ENCODE measurements at regions not wholly inside any gene's neighbourhood (a gene's known extent, or its start where the extent isn't known, plus 50 kb on each side); places are given as distances from the start of the nearest gene placed in this dataset.

DNA sequence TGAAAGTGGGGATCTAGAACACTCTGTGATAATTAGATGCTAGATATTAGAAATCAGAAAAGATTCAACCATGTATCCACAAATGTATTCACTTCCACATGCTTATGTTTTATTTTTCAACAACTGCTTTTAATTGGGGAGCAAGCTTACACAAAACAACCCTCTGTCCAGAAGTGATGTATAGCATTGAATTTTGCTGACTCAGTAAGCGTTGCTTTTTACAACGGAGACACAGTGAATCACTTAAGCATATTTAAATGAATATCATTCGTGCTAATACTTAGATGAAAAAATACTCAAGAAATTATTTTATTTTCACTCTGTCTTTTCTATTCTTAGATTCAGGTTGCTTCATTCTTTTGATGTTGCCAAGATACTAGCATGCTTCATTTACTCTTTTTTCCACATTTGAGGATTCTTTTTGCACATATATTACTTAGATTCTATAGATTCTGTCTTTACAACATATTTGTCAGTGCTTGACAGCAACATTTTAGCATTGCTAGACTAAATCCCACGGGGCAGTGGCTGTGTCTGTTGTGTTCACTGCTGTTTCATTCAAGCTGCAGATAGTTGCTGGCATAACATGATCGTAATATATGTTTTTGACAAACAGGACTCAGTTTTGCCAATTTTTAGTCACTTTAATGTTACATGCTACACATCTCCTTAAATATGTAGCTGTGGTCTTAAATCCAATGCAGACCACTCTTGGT, 1714.4 kb upstream of the SEL1L start:
- no peaks in the 10 kb centered on the region for H3K4me1 ChIP-seq (replicated peaks)
- no peaks in the 10 kb centered on the region for H3K36me3 ChIP-seq
- H3K27me3 ChIP-seq (replicated peaks): no peaks in the 10 kb centered on the region
- H3K4me3 ChIP-seq: no peak overlapping the region
- H3K27ac ChIP-seq: no peak overlapping the region
- H3K9me3 ChIP-seq (replicated peaks): no peaks in the 10 kb centered on the region
- no peak for DNase-seq (ENCODE audit: low read depth in 1 of 2, low spot score in 2 of 2)

DNA sequence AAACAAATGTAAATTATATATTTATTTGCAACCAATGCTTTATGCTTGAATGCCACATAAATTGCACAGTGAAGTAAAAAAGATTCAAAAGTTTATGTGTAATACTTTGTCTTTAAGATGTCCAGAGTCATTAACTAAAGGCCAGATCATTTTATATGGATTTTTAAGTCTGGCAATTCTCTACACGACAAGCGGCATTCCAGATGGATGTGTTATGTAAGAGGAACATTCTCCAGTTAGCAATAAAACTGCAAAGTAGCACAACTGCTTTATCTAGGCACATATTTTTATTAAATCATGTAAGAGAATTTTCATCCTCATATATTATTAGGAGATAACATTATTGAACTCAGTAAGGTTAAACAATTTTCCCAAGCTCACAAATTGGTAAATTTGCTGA, 1717.7 kb upstream of the SEL1L start:
- no peaks in the 10 kb centered on the region for H3K9me3 ChIP-seq (replicated peaks)
- H3K36me3 ChIP-seq: no peaks in the 10 kb centered on the region
- no peak for DNase-seq (ENCODE audit: low read depth in 1 of 2, low spot score in 2 of 2)

GRCh38 chr14:83253870-83254269, 1720.2 kb upstream of the SEL1L start:
- no peaks in the 10 kb centered on the region for H3K27me3 ChIP-seq (replicated peaks)
- no peak overlapping the region for H3K27ac ChIP-seq
- no peaks in the 10 kb centered on the region for H3K4me1 ChIP-seq (replicated peaks)
- H3K9me3 ChIP-seq (replicated peaks): no peaks in the 10 kb centered on the region
- no peak for DNase-seq (ENCODE audit: low read depth in 1 of 2, low spot score in 2 of 2)
- H3K4me3 ChIP-seq: no peak overlapping the region
- no peaks in the 10 kb centered on the region for H3K36me3 ChIP-seq

More for the DNA sequence above, 1717.7 kb upstream of the SEL1L start:
- Histone ChIP-seq H3K4me3 (no peak overlapping the region), H3K27ac (no peak overlapping the region), H3K4me1 (replicated peaks) (no peaks in the 10 kb centered on the region), H3K27me3 (replicated peaks) (no peaks in the 10 kb centered on the region)

GRCh38 chr14:83255015-83255726, 1721.5 kb upstream of the SEL1L start:
- H3K36me3 ChIP-seq: no peaks in the 10 kb centered on the region
- H3K27me3 ChIP-seq (replicated peaks): no peaks in the 10 kb centered on the region
- no peaks in the 10 kb centered on the region for H3K9me3 ChIP-seq (replicated peaks)
- no peak for DNase-seq (ENCODE audit: low read depth in 1 of 2, low spot score in 2 of 2)
- no peaks in the 10 kb centered on the region for H3K4me1 ChIP-seq (replicated peaks)
- H3K4me3 ChIP-seq: no peak overlapping the region
- no peak overlapping the region for H3K27ac ChIP-seq

DNA sequence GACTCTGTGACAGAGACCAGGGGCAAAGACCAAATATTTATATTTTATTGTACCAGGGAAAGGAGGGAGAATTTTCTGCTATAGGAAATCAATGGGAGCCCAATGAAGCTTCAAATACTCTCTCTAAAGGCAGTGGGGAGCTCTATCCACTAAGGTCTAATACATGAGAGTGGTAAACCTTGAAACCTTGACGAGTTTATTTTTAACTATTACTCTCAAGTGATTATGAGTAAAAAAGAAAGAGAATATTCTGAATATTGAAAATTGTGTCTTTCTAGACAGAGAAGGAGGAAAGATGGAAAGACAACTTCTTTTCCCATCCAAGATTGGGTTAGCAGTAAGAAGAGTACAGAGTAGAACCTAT, 1722.1 kb upstream of the SEL1L start:
- Histone ChIP-seq H3K4me3 (no peak overlapping the region), H3K36me3 (no peaks in the 10 kb centered on the region), H3K27me3 (replicated peaks) (no peaks in the 10 kb centered on the region), H3K27ac (no peak overlapping the region), H3K4me1 (replicated peaks) (no peaks in the 10 kb centered on the region), H3K9me3 (replicated peaks) (no peaks in the 10 kb centered on the region)
- no peak for DNase-seq (ENCODE audit: low read depth in 1 of 2, low spot score in 2 of 2)

GRCh38 chr14:83257466-83258439, 1724.1 kb upstream of the SEL1L start:
- Histone ChIP-seq H3K36me3 (no peaks in the 10 kb centered on the region), H3K4me1 (replicated peaks) (no peaks in the 10 kb centered on the region), H3K27me3 (replicated peaks) (no peaks in the 10 kb centered on the region), H3K9me3 (replicated peaks) (no peaks in the 10 kb centered on the region), H3K4me3 (no peak overlapping the region), H3K27ac (no peak overlapping the region)
- DNase-seq (ENCODE audit: low read depth in 1 of 2, low spot score in 2 of 2): no peak

DNA sequence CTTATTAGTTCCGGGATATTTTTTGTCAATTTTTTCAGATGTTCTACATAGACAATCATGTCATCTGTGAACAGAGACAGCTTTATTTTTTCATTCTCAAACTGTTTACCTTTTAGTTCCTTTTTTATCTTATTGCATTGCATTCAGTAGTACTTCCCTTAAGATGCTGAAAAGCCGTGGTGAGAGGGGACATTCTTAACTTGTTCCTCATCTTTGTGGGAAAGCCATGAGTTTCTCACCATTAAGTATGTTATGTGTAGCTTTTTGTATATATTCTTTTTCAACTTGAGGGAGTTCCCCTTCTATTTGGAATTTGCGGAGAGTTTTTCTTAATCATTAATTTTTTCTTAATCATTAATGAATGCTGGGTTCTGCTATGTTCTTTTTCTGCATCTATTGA, 1727.1 kb upstream of the SEL1L start:
- Histone ChIP-seq H3K36me3 (no peaks in the 10 kb centered on the region), H3K27ac (no peak overlapping the region), H3K4me1 (replicated peaks) (no peaks in the 10 kb centered on the region), H3K9me3 (replicated peaks) (no peaks in the 10 kb centered on the region), H3K27me3 (replicated peaks) (no peaks in the 10 kb centered on the region), H3K4me3 (no peak overlapping the region)
- no peak for DNase-seq (ENCODE audit: low read depth in 1 of 2, low spot score in 2 of 2)

DNA sequence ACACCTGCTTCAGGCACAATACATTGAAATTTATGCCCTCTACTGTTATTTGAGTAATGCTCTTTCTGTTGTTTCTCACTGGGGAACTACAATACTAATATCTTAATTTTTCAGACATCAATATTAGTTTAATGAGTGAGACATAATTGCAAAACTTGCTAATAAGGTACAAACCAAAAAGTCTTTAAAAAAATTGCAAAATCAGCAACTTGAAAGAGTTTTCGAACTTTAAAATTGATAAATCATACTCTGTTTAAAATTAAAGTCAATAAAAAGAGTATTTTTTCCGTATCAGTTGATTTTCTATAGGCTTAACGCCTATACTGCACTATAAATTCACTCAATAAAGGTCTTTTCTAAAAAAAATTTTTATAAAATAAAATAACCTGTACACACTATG, 1735.9 kb upstream of the SEL1L start:
- no peak for DNase-seq (ENCODE audit: low read depth in 1 of 2, low spot score in 2 of 2)
- Histone ChIP-seq H3K9me3 (replicated peaks) (no peaks in the 10 kb centered on the region), H3K27me3 (replicated peaks) (no peaks in the 10 kb centered on the region), H3K4me1 (replicated peaks) (no peaks in the 10 kb centered on the region), H3K36me3 (no peaks in the 10 kb centered on the region), H3K4me3 (no peak overlapping the region), H3K27ac (no peak overlapping the region)

DNA sequence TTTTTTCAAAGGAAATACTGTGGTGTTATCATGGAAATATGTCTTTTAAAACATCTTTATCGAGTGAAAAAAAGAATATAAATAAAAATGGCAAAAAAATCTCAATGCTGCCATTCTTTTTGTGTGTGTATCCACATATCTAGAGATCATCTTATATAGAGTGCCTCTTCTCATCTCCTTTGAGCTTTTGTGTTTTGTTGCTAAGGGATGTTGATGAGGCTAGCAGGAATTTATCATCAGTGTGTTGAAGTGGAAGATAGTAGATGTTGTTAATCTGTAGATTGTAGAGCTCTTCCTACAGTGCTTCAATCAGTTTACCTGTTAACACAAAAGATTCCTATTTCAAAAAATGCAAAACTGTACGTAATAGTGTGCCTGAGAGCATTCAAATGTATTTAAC, 1738.0 kb upstream of the SEL1L start:
- Histone ChIP-seq H3K27ac (no peak overlapping the region), H3K36me3 (no peaks in the 10 kb centered on the region), H3K4me1 (replicated peaks) (no peaks in the 10 kb centered on the region), H3K4me3 (no peak overlapping the region), H3K27me3 (replicated peaks) (no peaks in the 10 kb centered on the region), H3K9me3 (replicated peaks) (no peaks in the 10 kb centered on the region)
- DNase-seq (ENCODE audit: low read depth in 1 of 2, low spot score in 2 of 2): no peak

- H3K27me3 ChIP-seq (replicated peaks): no peaks in the 10 kb centered on the region
- no peak for DNase-seq (ENCODE audit: low read depth in 1 of 2, low spot score in 2 of 2)
- H3K27ac ChIP-seq: no peak overlapping the region
These were observed 1747.1 kb upstream of the SEL1L start for GRCh38 chr14:83280719-83281118.

GRCh38 chr14:83282706-83283105, 1749.1 kb upstream of the SEL1L start:
- Histone ChIP-seq H3K27ac (no peak overlapping the region), H3K9me3 (replicated peaks) (no peaks in the 10 kb centered on the region), H3K36me3 (no peaks in the 10 kb centered on the region), H3K4me3 (no peak overlapping the region), H3K4me1 (replicated peaks) (no peaks in the 10 kb centered on the region), H3K27me3 (replicated peaks) (no peaks in the 10 kb centered on the region)
- no peak for DNase-seq (ENCODE audit: low read depth in 1 of 2, low spot score in 2 of 2)

More at GRCh38 chr14:83280719-83281118, 1747.1 kb upstream of the SEL1L start:
- Histone ChIP-seq H3K36me3 (no peaks in the 10 kb centered on the region), H3K4me1 (replicated peaks) (no peaks in the 10 kb centered on the region), H3K9me3 (replicated peaks) (no peaks in the 10 kb centered on the region), H3K4me3 (no peak overlapping the region)

GRCh38 chr14:83287300-83287699, 1753.6 kb upstream of the SEL1L start:
- no peak overlapping the region for H3K4me3 ChIP-seq

DNA sequence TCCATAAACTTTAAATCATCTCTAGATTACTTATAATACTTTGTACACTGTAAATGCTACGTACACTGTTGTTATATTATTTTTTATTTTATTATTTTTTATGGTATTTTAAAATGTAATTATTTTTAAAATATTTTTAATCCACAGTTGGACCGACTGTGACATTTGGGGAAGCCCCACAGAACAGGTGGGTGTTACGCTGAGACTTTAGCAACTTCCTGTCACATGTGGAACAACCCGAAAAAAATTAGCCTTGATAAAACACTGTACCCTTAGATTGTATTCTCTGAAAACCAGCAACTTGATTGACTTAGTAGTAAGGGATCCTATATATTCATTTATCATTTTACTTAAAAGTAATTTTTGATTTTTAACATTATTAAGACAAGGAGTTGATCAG, 1755.7 kb upstream of the SEL1L start:
- Histone ChIP-seq H3K27me3 (replicated peaks) (no peaks in the 10 kb centered on the region), H3K4me3 (no peak overlapping the region), H3K4me1 (replicated peaks) (no peaks in the 10 kb centered on the region), H3K27ac (no peak overlapping the region), H3K36me3 (no peaks in the 10 kb centered on the region), H3K9me3 (replicated peaks) (no peaks in the 10 kb centered on the region)
- DNase-seq (ENCODE audit: low read depth in 1 of 2, low spot score in 2 of 2): no peak

More at GRCh38 chr14:83287300-83287699, 1753.6 kb upstream of the SEL1L start:
- no peak overlapping the region for H3K27ac ChIP-seq
- no peaks in the 10 kb centered on the region for H3K9me3 ChIP-seq (replicated peaks)
- H3K27me3 ChIP-seq (replicated peaks): no peaks in the 10 kb centered on the region
- H3K36me3 ChIP-seq: no peaks in the 10 kb centered on the region
- DNase-seq (ENCODE audit: low read depth in 1 of 2, low spot score in 2 of 2): no peak
- no peaks in the 10 kb centered on the region for H3K4me1 ChIP-seq (replicated peaks)

DNA sequence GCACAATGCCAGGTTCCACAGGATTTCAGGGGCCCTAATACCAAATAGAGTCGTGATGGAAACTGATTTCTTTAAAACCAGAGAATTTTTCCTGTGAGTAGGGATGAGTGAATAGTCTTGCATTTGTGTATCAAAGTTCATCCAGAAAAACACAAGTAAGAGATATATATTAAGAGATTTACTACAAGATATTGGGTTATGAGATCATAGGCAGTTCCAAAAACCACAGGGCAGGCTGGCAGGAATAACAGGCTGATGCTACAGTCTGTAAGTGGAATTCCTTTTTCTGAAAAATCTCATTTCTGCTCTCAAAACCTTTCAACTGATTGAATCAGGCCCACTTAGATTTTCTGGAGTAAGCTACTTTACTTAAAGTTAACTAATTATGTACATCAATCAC, 1756.2 kb upstream of the SEL1L start:
- Histone ChIP-seq H3K4me3 (no peak overlapping the region), H3K27me3 (replicated peaks) (no peaks in the 10 kb centered on the region), H3K27ac (no peak overlapping the region), H3K4me1 (replicated peaks) (no peaks in the 10 kb centered on the region), H3K9me3 (replicated peaks) (no peaks in the 10 kb centered on the region), H3K36me3 (no peaks in the 10 kb centered on the region)
- no peak for DNase-seq (ENCODE audit: low read depth in 1 of 2, low spot score in 2 of 2)
